K562 (cell line): ENCODE measurements at regions not wholly inside any gene's neighbourhood (a gene's known extent, or its start where the extent isn't known, plus 50 kb on each side); places are given as distances from the start of the nearest gene placed in this dataset.

Experiments used
- BACH1 ChIP-seq: fragments of 200-800 bp; sonication (Bioruptor generic); IDR thresholded peaks from 2 replicates; pipeline ENCODE4 v1.6.1; 2016; ENCODE audit warnings: missing genetic modification characterization, missing compliant biosample characterization
- MAZ ChIP-seq, 2 experiments: fragments of 450-650 bp in 1 of 2; sonication (generic) in 1 of 2; formaldehyde crosslinking; IDR thresholded peaks in 1 of 2; conservative IDR thresholded peaks in 1 of 2; 2 replicates each; pipeline versions ENCODE4 v1.4.0 to v1.5.0; 2020; ENCODE audit warnings: mild to moderate bottlenecking in 1 of 2, missing genetic modification reagents in 1 of 2
- TF ChIP-seq, protein P1 (sequence below): fragments of 450-650 bp; IDR thresholded peaks from 2 replicates; pipeline ENCODE4 v1.6.1; 2016; ENCODE audit warnings: mild to moderate bottlenecking, moderate library complexity
- TF ChIP-seq, protein P2 (sequence below): sonication (generic); formaldehyde crosslinking; IDR thresholded peaks from 2 replicates; pipeline ENCODE4 v1.8.1; 2023; ENCODE audit warnings: mild to moderate bottlenecking, missing genetic modification reagents
- TF ChIP-seq, protein P3 (sequence below): fragments of 250-450 bp; sonication (Bioruptor Pico); IDR thresholded peaks from 2 replicates; pipeline ENCODE4 v1.9.0; 2021; ENCODE audit warnings: mild to moderate bottlenecking, inconsistent platforms
- TF ChIP-seq, protein P4 (sequence below): fragments of 450-650 bp; IDR thresholded peaks from 2 replicates; pipeline ENCODE4 v1.6.1; 2016; ENCODE audit warnings: borderline replicate concordance
- TF ChIP-seq, protein P5 (sequence below): sonication (generic); formaldehyde crosslinking; IDR thresholded peaks from 2 replicates; pipeline ENCODE4 v1.8.1; 2022; ENCODE audit warnings: missing genetic modification reagents

DNA sequence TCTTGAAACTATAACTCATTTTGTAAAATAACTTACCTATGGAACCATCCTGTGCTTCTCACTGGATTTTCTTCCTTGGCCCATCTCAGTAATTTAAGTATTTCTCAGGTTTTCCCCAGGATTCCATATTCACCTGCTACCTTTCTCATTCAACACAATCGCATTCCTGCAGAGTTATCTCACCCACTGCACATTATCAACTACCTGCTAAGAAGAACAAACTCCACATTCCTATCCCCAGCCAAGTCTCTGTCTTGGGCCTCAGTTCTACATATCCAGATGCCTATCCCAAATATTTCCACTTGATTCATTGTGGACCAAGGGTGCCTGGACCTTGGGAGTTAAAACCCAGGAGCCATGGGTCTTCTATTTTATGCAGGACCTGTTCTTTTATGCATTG, 60.2 kb upstream of the KCNQ5 start (continued):
- TF ChIP-seq, protein P1, sequence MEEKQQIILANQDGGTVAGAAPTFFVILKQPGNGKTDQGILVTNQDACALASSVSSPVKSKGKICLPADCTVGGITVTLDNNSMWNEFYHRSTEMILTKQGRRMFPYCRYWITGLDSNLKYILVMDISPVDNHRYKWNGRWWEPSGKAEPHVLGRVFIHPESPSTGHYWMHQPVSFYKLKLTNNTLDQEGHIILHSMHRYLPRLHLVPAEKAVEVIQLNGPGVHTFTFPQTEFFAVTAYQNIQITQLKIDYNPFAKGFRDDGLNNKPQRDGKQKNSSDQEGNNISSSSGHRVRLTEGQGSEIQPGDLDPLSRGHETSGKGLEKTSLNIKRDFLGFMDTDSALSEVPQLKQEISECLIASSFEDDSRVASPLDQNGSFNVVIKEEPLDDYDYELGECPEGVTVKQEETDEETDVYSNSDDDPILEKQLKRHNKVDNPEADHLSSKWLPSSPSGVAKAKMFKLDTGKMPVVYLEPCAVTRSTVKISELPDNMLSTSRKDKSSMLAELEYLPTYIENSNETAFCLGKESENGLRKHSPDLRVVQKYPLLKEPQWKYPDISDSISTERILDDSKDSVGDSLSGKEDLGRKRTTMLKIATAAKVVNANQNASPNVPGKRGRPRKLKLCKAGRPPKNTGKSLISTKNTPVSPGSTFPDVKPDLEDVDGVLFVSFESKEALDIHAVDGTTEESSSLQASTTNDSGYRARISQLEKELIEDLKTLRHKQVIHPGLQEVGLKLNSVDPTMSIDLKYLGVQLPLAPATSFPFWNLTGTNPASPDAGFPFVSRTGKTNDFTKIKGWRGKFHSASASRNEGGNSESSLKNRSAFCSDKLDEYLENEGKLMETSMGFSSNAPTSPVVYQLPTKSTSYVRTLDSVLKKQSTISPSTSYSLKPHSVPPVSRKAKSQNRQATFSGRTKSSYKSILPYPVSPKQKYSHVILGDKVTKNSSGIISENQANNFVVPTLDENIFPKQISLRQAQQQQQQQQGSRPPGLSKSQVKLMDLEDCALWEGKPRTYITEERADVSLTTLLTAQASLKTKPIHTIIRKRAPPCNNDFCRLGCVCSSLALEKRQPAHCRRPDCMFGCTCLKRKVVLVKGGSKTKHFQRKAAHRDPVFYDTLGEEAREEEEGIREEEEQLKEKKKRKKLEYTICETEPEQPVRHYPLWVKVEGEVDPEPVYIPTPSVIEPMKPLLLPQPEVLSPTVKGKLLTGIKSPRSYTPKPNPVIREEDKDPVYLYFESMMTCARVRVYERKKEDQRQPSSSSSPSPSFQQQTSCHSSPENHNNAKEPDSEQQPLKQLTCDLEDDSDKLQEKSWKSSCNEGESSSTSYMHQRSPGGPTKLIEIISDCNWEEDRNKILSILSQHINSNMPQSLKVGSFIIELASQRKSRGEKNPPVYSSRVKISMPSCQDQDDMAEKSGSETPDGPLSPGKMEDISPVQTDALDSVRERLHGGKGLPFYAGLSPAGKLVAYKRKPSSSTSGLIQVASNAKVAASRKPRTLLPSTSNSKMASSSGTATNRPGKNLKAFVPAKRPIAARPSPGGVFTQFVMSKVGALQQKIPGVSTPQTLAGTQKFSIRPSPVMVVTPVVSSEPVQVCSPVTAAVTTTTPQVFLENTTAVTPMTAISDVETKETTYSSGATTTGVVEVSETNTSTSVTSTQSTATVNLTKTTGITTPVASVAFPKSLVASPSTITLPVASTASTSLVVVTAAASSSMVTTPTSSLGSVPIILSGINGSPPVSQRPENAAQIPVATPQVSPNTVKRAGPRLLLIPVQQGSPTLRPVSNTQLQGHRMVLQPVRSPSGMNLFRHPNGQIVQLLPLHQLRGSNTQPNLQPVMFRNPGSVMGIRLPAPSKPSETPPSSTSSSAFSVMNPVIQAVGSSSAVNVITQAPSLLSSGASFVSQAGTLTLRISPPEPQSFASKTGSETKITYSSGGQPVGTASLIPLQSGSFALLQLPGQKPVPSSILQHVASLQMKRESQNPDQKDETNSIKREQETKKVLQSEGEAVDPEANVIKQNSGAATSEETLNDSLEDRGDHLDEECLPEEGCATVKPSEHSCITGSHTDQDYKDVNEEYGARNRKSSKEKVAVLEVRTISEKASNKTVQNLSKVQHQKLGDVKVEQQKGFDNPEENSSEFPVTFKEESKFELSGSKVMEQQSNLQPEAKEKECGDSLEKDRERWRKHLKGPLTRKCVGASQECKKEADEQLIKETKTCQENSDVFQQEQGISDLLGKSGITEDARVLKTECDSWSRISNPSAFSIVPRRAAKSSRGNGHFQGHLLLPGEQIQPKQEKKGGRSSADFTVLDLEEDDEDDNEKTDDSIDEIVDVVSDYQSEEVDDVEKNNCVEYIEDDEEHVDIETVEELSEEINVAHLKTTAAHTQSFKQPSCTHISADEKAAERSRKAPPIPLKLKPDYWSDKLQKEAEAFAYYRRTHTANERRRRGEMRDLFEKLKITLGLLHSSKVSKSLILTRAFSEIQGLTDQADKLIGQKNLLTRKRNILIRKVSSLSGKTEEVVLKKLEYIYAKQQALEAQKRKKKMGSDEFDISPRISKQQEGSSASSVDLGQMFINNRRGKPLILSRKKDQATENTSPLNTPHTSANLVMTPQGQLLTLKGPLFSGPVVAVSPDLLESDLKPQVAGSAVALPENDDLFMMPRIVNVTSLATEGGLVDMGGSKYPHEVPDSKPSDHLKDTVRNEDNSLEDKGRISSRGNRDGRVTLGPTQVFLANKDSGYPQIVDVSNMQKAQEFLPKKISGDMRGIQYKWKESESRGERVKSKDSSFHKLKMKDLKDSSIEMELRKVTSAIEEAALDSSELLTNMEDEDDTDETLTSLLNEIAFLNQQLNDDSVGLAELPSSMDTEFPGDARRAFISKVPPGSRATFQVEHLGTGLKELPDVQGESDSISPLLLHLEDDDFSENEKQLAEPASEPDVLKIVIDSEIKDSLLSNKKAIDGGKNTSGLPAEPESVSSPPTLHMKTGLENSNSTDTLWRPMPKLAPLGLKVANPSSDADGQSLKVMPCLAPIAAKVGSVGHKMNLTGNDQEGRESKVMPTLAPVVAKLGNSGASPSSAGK: 0 out of 2 replicates have a peak, but pooled peaks have one; percentile 1
- TF ChIP-seq, protein P2, sequence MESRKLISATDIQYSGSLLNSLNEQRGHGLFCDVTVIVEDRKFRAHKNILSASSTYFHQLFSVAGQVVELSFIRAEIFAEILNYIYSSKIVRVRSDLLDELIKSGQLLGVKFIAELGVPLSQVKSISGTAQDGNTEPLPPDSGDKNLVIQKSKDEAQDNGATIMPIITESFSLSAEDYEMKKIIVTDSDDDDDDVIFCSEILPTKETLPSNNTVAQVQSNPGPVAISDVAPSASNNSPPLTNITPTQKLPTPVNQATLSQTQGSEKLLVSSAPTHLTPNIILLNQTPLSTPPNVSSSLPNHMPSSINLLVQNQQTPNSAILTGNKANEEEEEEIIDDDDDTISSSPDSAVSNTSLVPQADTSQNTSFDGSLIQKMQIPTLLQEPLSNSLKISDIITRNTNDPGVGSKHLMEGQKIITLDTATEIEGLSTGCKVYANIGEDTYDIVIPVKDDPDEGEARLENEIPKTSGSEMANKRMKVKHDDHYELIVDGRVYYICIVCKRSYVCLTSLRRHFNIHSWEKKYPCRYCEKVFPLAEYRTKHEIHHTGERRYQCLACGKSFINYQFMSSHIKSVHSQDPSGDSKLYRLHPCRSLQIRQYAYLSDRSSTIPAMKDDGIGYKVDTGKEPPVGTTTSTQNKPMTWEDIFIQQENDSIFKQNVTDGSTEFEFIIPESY: no peak
- TF ChIP-seq, protein P3, sequence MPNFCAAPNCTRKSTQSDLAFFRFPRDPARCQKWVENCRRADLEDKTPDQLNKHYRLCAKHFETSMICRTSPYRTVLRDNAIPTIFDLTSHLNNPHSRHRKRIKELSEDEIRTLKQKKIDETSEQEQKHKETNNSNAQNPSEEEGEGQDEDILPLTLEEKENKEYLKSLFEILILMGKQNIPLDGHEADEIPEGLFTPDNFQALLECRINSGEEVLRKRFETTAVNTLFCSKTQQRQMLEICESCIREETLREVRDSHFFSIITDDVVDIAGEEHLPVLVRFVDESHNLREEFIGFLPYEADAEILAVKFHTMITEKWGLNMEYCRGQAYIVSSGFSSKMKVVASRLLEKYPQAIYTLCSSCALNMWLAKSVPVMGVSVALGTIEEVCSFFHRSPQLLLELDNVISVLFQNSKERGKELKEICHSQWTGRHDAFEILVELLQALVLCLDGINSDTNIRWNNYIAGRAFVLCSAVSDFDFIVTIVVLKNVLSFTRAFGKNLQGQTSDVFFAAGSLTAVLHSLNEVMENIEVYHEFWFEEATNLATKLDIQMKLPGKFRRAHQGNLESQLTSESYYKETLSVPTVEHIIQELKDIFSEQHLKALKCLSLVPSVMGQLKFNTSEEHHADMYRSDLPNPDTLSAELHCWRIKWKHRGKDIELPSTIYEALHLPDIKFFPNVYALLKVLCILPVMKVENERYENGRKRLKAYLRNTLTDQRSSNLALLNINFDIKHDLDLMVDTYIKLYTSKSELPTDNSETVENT (CRISPR knock-in tag): no peak
- TF ChIP-seq MAZ (CRISPR knock-in tag; conservative IDR thresholded peaks at IDR 0.05 in 1 of 2, IDR thresholded peaks at IDR 0.05 in 1 of 2): no peak
- TF ChIP-seq, protein P4, sequence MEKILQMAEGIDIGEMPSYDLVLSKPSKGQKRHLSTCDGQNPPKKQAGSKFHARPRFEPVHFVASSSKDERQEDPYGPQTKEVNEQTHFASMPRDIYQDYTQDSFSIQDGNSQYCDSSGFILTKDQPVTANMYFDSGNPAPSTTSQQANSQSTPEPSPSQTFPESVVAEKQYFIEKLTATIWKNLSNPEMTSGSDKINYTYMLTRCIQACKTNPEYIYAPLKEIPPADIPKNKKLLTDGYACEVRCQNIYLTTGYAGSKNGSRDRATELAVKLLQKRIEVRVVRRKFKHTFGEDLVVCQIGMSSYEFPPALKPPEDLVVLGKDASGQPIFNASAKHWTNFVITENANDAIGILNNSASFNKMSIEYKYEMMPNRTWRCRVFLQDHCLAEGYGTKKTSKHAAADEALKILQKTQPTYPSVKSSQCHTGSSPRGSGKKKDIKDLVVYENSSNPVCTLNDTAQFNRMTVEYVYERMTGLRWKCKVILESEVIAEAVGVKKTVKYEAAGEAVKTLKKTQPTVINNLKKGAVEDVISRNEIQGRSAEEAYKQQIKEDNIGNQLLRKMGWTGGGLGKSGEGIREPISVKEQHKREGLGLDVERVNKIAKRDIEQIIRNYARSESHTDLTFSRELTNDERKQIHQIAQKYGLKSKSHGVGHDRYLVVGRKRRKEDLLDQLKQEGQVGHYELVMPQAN: no peak
- no peak for TF ChIP-seq BACH1
- TF ChIP-seq, protein P5, sequence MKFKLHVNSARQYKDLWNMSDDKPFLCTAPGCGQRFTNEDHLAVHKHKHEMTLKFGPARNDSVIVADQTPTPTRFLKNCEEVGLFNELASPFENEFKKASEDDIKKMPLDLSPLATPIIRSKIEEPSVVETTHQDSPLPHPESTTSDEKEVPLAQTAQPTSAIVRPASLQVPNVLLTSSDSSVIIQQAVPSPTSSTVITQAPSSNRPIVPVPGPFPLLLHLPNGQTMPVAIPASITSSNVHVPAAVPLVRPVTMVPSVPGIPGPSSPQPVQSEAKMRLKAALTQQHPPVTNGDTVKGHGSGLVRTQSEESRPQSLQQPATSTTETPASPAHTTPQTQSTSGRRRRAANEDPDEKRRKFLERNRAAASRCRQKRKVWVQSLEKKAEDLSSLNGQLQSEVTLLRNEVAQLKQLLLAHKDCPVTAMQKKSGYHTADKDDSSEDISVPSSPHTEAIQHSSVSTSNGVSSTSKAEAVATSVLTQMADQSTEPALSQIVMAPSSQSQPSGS: no peak
